Prostate gland (tissue), 2 donors: ENCODE measurements at regions not wholly inside any gene's neighbourhood (a gene's known extent, or its start where the extent isn't known, plus 50 kb on each side); places are given as distances from the start of the nearest gene placed in this dataset.

Experiments
- CTCF ChIP-seq, 4 experiments: fragments of 200-600 bp in 2 of 4; fragments of 450-650 bp in 2 of 4; sonication (generic) in 2 of 4; IDR thresholded peaks; 1 replicate in 3 of 4; 2 replicates in 1 of 4; pipeline ENCODE4 v1.5.1; 2016 to 2019; ENCODE audit warnings: antibody characterized with exemption in 4 of 4, mild to moderate bottlenecking in 2 of 4, moderate library complexity in 2 of 4
- POLR2A ChIP-seq: fragments of 450-650 bp; IDR thresholded peaks from one replicate; pipeline ENCODE4 v1.6.1; 2016; ENCODE audit warnings: antibody characterized with exemption, mild to moderate bottlenecking

GRCh38 chr14:80356413-80356812, 145.1 kb upstream of the DIO2 start:
- no peak for TF ChIP-seq CTCF (IDR thresholded peaks at IDR 0.05)
- no peak for TF ChIP-seq POLR2A
